ENCODE measurements at regions not wholly inside any gene's neighbourhood (a gene's known extent, or its start where the extent isn't known, plus 50 kb on each side); places are given as distances from the start of the nearest gene placed in this dataset.

GRCh38 chr10:43825421-43825820 lies 176.7 kb upstream of the ZNF32 start:
- intact Hi-C loops (cut with DNase I) = no loop called here
- Histone ChIP-seq H3K36me3 (no peaks in the 10 kb centered on the region), H3K27me3 (no peaks in the 10 kb centered on the region), H3K4me1 (no peaks in the 10 kb centered on the region), H3K27ac (peak overlapping the region; percentile 63), H3K4me3 (no peak overlapping the region), H3K9me3 (no peaks in the 10 kb centered on the region)
- DNase-seq = no peak
- no peak for TF ChIP-seq CTCF (IDR thresholded peaks at IDR 0.05)
- ATAC-seq = no peak

- Histone ChIP-seq H3K27ac (peak overlapping the region; percentile 63), H3K4me3 (no peak overlapping the region), H3K4me1 (no peaks in the 10 kb centered on the region), H3K36me3 (no peaks in the 10 kb centered on the region), H3K9me3 (no peaks in the 10 kb centered on the region), H3K27me3 (no peaks in the 10 kb centered on the region)
- ATAC-seq (peak; percentile 56), DNase-seq (no peak)
- intact Hi-C loops (cut with DNase I) = no loop called here
- no peak for TF ChIP-seq CTCF (IDR thresholded peaks at IDR 0.05)
Measured at GRCh38 chr10:43824934-43825333, 176.3 kb upstream of the ZNF32 start.

GRCh38 chr10:43822631-43823580 lies 174.2 kb upstream of the ZNF32 start:
- no peak overlapping the region for H3K4me3 ChIP-seq
- H3K4me1 ChIP-seq = no peaks in the 10 kb centered on the region
- ATAC-seq = no peak
- H3K36me3 ChIP-seq = no peaks in the 10 kb centered on the region
- DNase-seq = no peak
- intact Hi-C loops (cut with DNase I) = no loop called here
- no peak for TF ChIP-seq CTCF (IDR thresholded peaks at IDR 0.05)
- H3K27me3 ChIP-seq = no peaks in the 10 kb centered on the region
- H3K9me3 ChIP-seq = no peaks in the 10 kb centered on the region
- peak overlapping the region; percentile 26 for H3K27ac ChIP-seq

GRCh38 chr10:43821103-43821502 lies 172.4 kb upstream of the ZNF32 start:
- H3K4me1 ChIP-seq = peaks cover 9% of the 10 kb centered on the region
- ATAC-seq = no peak
- no peaks in the 10 kb centered on the region for H3K36me3 ChIP-seq
- H3K27me3 ChIP-seq = no peaks in the 10 kb centered on the region
- TF ChIP-seq CTCF (IDR thresholded peaks at IDR 0.05) = no peak
- no peak overlapping the region for H3K27ac ChIP-seq
- no peak for DNase-seq
- no peaks in the 10 kb centered on the region for H3K9me3 ChIP-seq
- intact Hi-C loops (cut with DNase I) = no loop called here
- no peak overlapping the region for H3K4me3 ChIP-seq

- peaks cover 13% of the 10 kb centered on the region for H3K4me1 ChIP-seq
- DNase-seq (no peak), ATAC-seq (no peak)
- no peaks in the 10 kb centered on the region for H3K36me3 ChIP-seq
- no peaks in the 10 kb centered on the region for H3K9me3 ChIP-seq
- no peak overlapping the region for H3K4me3 ChIP-seq
- no peak overlapping the region for H3K27ac ChIP-seq
- no peaks in the 10 kb centered on the region for H3K27me3 ChIP-seq
- intact Hi-C loops (cut with DNase I) = no loop called here
- no peak for TF ChIP-seq CTCF (IDR thresholded peaks at IDR 0.05)
Measured at GRCh38 chr10:43820663-43821062, 172.0 kb upstream of the ZNF32 start.
